ENCODE measurements at regions not wholly inside any gene's neighbourhood (a gene's known extent, or its start where the extent isn't known, plus 50 kb on each side); places are given as distances from the start of the nearest gene placed in this dataset.

DNA sequence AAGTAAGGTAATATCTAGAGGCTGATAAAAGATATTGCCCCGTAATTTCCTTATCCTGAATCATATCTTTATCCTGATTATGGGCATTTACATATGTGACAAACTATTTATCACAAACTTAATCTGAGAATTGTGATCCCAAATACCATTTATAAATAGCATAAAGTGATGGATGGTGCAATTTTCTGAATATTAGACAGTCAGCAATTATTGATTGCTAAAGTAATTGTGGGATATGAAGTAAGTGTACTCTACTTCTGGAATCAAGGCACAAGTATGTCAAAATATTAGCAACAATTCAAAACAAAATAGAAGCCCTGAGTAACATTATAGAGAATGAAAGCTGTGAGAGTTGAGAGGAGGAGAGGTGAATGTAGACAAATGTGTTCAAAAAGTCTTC is 361.9 kb upstream of the CDH6 start:
- Histone ChIP-seq H2AFZ (ENCODE audit: low read length) (no peak overlapping the region), H2BK5ac (ENCODE audit: low read depth, low read length) (no peak overlapping the region), H3K27me3 (replicated peaks in 1 of 4; ENCODE audit: control insufficient read depth in 3 of 4, extremely low read depth in 1 of 4, insufficient read depth in 3 of 4, low read length in 3 of 4) (no peaks in the 10 kb centered on the region), H3K4me3 (ENCODE audit: extremely low read depth in 1 of 4, insufficient read depth in 2 of 4, low read depth in 3 of 4, low read length in 4 of 4) (no peak overlapping the region), H2AK5ac (ENCODE audit: low read depth, low read length) (no peak overlapping the region), H3K56ac (replicated peaks; ENCODE audit: insufficient read length, low read depth, low read length) (no peak overlapping the region), H4K20me1 (replicated peaks in 1 of 2; ENCODE audit: control insufficient read depth in 1 of 2, insufficient read depth in 2 of 2, low read length in 2 of 2) (no peaks in the 10 kb centered on the region), H3K79me1 (ENCODE audit: low read depth, low read length) (no peaks in the 10 kb centered on the region), H3K79me2 (ENCODE audit: control insufficient read depth in 1 of 2, insufficient read depth in 2 of 2, low read length in 2 of 2) (no peaks in the 10 kb centered on the region), H3K9me3 (ENCODE audit: insufficient read depth in 2 of 2, low read depth in 1 of 2, low read length in 1 of 2) (no peaks in the 10 kb centered on the region), H2BK20ac (ENCODE audit: low read length) (no peak overlapping the region), H2BK120ac (replicated peaks; ENCODE audit: low read depth, low read length) (no peak overlapping the region), H3K36me3 (ENCODE audit: control insufficient read depth in 2 of 4, insufficient read depth in 4 of 4, low read length in 3 of 4) (no peaks in the 10 kb centered on the region), H3K9ac (replicated peaks in 1 of 4; ENCODE audit: extremely low read depth in 1 of 4, low read depth in 3 of 4, low read length in 3 of 4) (no peak overlapping the region), H4K91ac (replicated peaks; ENCODE audit: insufficient read length, low read length) (no peak overlapping the region), H3K23ac (ENCODE audit: insufficient read length) (no peak overlapping the region), H3K4me2 (ENCODE audit: insufficient read depth in 1 of 2, low read depth in 2 of 2, low read length in 2 of 2) (no peak overlapping the region), H4K5ac (ENCODE audit: insufficient read length, low read depth, low read length) (no peak overlapping the region), H3K23me2 (ENCODE audit: low read depth, low read length) (no peaks in the 10 kb centered on the region), H2BK15ac (ENCODE audit: low read length) (no peak overlapping the region), H3K4ac (replicated peaks; ENCODE audit: insufficient read length, low read depth, low read length) (no peak overlapping the region), H3K14ac (ENCODE audit: insufficient read length) (no peak overlapping the region), H3K18ac (ENCODE audit: extremely low read depth, low read length) (no peak overlapping the region), H4K8ac (ENCODE audit: extremely low read depth, insufficient read depth, low read length) (no peak overlapping the region), H3K4me1 (replicated peaks in 1 of 4; ENCODE audit: control insufficient read depth in 3 of 4, insufficient read depth in 4 of 4, low read length in 3 of 4) (no peaks in the 10 kb centered on the region), H3K27ac (ENCODE audit: low read depth, low read length) (no peak overlapping the region), H2BK12ac (ENCODE audit: low read depth, low read length) (no peak overlapping the region)
- POLR2A ChIA-PET (ENCODE audit: partially characterized antibody): no interaction called here
- FAIRE-seq (no peak), DNase-seq (ENCODE audit: low read depth in 1 of 2, low spot score in 2 of 2) (no peak)
- WGBS, 2 experiments (ENCODE audit: extremely low coverage in 1 of 2, insufficient coverage in 1 of 2, insufficient read length in 1 of 2, insufficient replicate concordance in 2 of 2, low coverage in 1 of 2, low lambda C conversion rate in 2 of 2, missing lambda C conversion rate in 1 of 2): 87% methylated on average over 1 of the region's 1 CpG; no CpG with 5 or more reads in 1 of the 2 experiments
- TF ChIP-seq POLR2A (IDR thresholded peaks at IDR 0.05; ENCODE audit: control extremely low read depth in 1 of 2, low read depth in 2 of 2, low read length in 2 of 2): no peak
- no peak for TF ChIP-seq CREB1 (IDR thresholded peaks at IDR 0.05)
- TF ChIP-seq SP2 (IDR thresholded peaks at IDR 0.05; ENCODE audit: low read length): no peak
- TF ChIP-seq MAFK (IDR thresholded peaks at IDR 0.05; ENCODE audit: low read depth, low read length): no peak
- no peak for TF ChIP-seq ZNF274 (IDR thresholded peaks at IDR 0.05; ENCODE audit: borderline replicate concordance, extremely low read depth, low read length)
- TF ChIP-seq NRF1 (IDR thresholded peaks at IDR 0.05; ENCODE audit: low read depth, low read length): no peak
- no peak for TF ChIP-seq TCF12 (IDR thresholded peaks at IDR 0.05; ENCODE audit: low read depth, low read length)
- no peak for TF ChIP-seq RNF2 (IDR thresholded peaks at IDR 0.05; ENCODE audit: borderline replicate concordance, low read depth, low read length, missing control alignments, poor library complexity, severe bottlenecking)
- TF ChIP-seq RBBP5 (IDR thresholded peaks at IDR 0.05; ENCODE audit: borderline replicate concordance, low read depth, low read length): no peak
- no peak for TF ChIP-seq SP4 (IDR thresholded peaks at IDR 0.05; ENCODE audit: low read length)
- no peak for TF ChIP-seq POU5F1 (IDR thresholded peaks at IDR 0.05; ENCODE audit: low read depth, low read length)
- no peak for TF ChIP-seq HDAC2 (IDR thresholded peaks at IDR 0.05; ENCODE audit: borderline replicate concordance in 1 of 2, low read depth in 2 of 2, low read length in 2 of 2)
- no peak for TF ChIP-seq RFX5 (IDR thresholded peaks at IDR 0.05; ENCODE audit: borderline replicate concordance, low read depth, low read length)
- CTCF ChIA-PET (ENCODE audit: partially characterized antibody): no interaction called here

All from H1 (cell line).